ENCODE measurements at regions not wholly inside any gene's neighbourhood (a gene's known extent, or its start where the extent isn't known, plus 50 kb on each side); places are given as distances from the start of the nearest gene placed in this dataset.

- no peak for DNase-seq (ENCODE audit: low read depth, low spot score)
- no peak for TF ChIP-seq CTCF (conservative IDR thresholded peaks at IDR 0.05)
- Mint-ChIP-seq H3K4me3 (no peak overlapping the region), H3K9me3 (peaks cover 2% of the 10 kb centered on the region), H3K27ac (ENCODE audit: unreplicated experiment) (no peak overlapping the region), H3K4me1 (no peaks in the 10 kb centered on the region), H3K36me3 (ENCODE audit: low read depth) (no peaks in the 10 kb centered on the region), H3K27me3 (ENCODE audit: low read depth) (peaks cover 2% of the 10 kb centered on the region)
Measured at GRCh38 chrX:114134465-114134864, 449.4 kb upstream of the HTR2C start.

- H3K27me3 Mint-ChIP-seq (ENCODE audit: low read depth), result peaks cover 2% of the 10 kb centered on the region
Measured at GRCh38 chrX:114127411-114128025, 456.4 kb upstream of the HTR2C start.

GRCh38 chrX:114127005-114127404, 456.9 kb upstream of the HTR2C start:
- Mint-ChIP-seq H3K27ac (ENCODE audit: unreplicated experiment) (no peak overlapping the region), H3K4me1 (no peaks in the 10 kb centered on the region), H3K4me3 (no peak overlapping the region), H3K27me3 (ENCODE audit: low read depth) (no peaks in the 10 kb centered on the region), H3K36me3 (ENCODE audit: low read depth) (no peaks in the 10 kb centered on the region), H3K9me3 (peaks cover 7% of the 10 kb centered on the region)
- DNase-seq (ENCODE audit: low read depth, low spot score), result no peak
- no peak for TF ChIP-seq CTCF (conservative IDR thresholded peaks at IDR 0.05)

More at GRCh38 chrX:114127411-114128025, 456.4 kb upstream of the HTR2C start:
- no peak for TF ChIP-seq CTCF (conservative IDR thresholded peaks at IDR 0.05)
- Mint-ChIP-seq H3K9me3 (peaks cover 7% of the 10 kb centered on the region), H3K27ac (ENCODE audit: unreplicated experiment) (no peak overlapping the region), H3K4me1 (no peaks in the 10 kb centered on the region), H3K4me3 (no peak overlapping the region), H3K36me3 (ENCODE audit: low read depth) (no peaks in the 10 kb centered on the region)
- DNase-seq (ENCODE audit: low read depth, low spot score), result no peak

- H3K4me1 Mint-ChIP-seq, result no peaks in the 10 kb centered on the region
- no peak overlapping the region for H3K27ac Mint-ChIP-seq (ENCODE audit: unreplicated experiment)
- no peaks in the 10 kb centered on the region for H3K36me3 Mint-ChIP-seq (ENCODE audit: low read depth)
Measured at GRCh38 chrX:114101081-114101480, 482.8 kb upstream of the HTR2C start.

GRCh38 chrX:114097866-114098265, 486.0 kb upstream of the HTR2C start:
- TF ChIP-seq CTCF (conservative IDR thresholded peaks at IDR 0.05), result no peak
- no peak for DNase-seq (ENCODE audit: low read depth, low spot score)
- H3K9me3 Mint-ChIP-seq, result no peaks in the 10 kb centered on the region
- H3K27me3 Mint-ChIP-seq (ENCODE audit: low read depth), result no peaks in the 10 kb centered on the region
- no peaks in the 10 kb centered on the region for H3K4me1 Mint-ChIP-seq
- no peaks in the 10 kb centered on the region for H3K36me3 Mint-ChIP-seq (ENCODE audit: low read depth)
- no peak overlapping the region for H3K4me3 Mint-ChIP-seq
- H3K27ac Mint-ChIP-seq (ENCODE audit: unreplicated experiment), result no peak overlapping the region

More at GRCh38 chrX:114101081-114101480, 482.8 kb upstream of the HTR2C start:
- H3K4me3 Mint-ChIP-seq, result no peak overlapping the region
- no peak for DNase-seq (ENCODE audit: low read depth, low spot score)
- no peaks in the 10 kb centered on the region for H3K9me3 Mint-ChIP-seq
- H3K27me3 Mint-ChIP-seq (ENCODE audit: low read depth), result no peaks in the 10 kb centered on the region
- TF ChIP-seq CTCF (conservative IDR thresholded peaks at IDR 0.05), result no peak

Measured in neural crest cell (in vitro differentiated cells).